ENCODE measurements at regions not wholly inside any gene's neighbourhood (a gene's known extent, or its start where the extent isn't known, plus 50 kb on each side); places are given as distances from the start of the nearest gene placed in this dataset.
"Not testable (repeated sequence)": the region's sequence is repeated elsewhere in the genome, so short reads cannot be mapped to it uniquely, and the experiment has no call there.

DNA sequence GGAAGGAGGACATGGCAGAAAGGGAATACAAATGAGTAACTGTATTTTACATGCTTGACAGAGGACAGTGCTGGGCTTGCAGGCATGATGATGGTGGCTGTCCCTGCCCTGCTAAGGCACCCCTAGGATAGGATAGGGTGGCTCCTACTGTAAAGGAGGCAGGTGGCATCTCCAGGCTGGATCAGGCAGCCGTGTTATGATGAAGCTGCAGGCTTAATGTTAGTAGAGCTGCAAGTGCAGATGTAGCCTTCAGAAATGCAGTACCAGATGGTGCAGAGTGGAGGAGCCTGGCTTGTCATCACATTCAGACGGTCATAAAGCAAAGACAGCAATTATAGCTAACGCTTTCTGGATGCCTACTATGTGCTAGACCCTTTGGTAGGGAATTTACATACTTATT is 287.9 kb upstream of the PODXL start:
- Histone ChIP-seq H3K36me3 (ENCODE audit: control insufficient read depth, insufficient read depth, low read length) (no peaks in the 10 kb centered on the region), H3K4me1 (ENCODE audit: control insufficient read depth, insufficient read depth, low read length) (peaks cover 14% of the 10 kb centered on the region), H3K9ac (ENCODE audit: low read length) (no peak overlapping the region), H3K4me3 (ENCODE audit: low read length) (no peak overlapping the region), H3K27ac (ENCODE audit: low read depth, low read length) (no peak overlapping the region), H3K27me3 (ENCODE audit: control insufficient read depth, insufficient read depth, low read length) (no peaks in the 10 kb centered on the region)

DNA sequence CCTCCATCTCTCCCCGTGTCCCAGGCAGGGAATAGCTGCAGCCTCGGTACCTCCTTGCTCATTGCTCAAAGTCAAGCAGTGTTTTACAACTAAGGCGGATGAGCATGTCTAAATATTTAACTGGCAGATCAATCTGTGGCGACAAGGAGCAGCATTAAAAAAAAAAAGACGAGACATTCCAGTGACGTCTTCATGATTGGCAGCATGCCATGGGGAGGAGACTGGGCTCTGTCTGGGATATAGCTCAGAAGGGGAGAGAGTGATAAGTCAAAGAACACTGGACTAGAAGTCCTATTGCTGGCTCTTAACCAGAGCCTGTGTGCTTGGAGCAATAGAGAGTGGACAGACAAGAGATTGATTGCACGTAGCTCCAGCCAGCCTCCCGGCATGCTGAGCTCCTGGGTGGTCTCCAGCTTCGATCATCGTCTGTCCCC is 287.5 kb upstream of the PODXL start:
- H3K4me1 ChIP-seq (ENCODE audit: control insufficient read depth, insufficient read depth, low read length): peaks cover 14% of the 10 kb centered on the region
- no peak overlapping the region for H3K9ac ChIP-seq (ENCODE audit: low read length)
- H3K27me3 ChIP-seq (ENCODE audit: control insufficient read depth, insufficient read depth, low read length): no peaks in the 10 kb centered on the region
- H3K36me3 ChIP-seq (ENCODE audit: control insufficient read depth, insufficient read depth, low read length): no peaks in the 10 kb centered on the region
- H3K4me3 ChIP-seq (ENCODE audit: low read length): no peak overlapping the region
- no peak overlapping the region for H3K27ac ChIP-seq (ENCODE audit: low read depth, low read length)

DNA sequence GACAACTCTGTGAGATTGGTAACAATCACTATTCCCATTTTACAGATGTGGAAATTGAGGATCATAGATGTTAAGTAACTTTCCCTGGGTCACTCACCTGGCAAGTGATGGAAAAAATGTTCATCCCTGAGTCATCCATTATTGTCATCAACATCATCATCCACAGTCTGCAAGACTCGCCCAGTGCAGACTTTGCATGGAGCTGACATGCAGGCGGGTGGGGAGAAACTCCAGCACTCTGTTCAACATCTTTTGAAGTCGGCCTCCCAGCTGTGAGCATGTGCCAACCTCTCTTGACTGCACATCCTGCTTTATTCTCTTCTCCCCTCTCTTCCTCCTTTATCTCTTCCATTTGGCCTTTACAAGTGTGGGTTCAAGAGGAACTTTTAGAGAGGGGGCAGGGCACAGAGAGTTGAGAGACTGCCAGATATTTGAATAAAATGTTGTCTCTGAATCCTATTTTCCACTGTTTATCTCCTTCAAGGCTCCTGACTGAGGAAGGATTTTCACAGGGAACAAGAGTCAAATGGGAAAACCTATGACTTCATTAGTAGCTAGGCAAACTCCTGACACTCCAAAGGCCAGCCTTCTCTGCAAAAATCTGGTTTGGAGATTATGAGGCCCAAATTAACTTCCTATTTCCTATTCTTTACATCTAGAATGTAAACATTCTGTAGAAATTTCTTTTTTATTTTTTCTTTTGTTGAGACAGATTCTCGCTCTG is 283.7 kb upstream of the PODXL start:
- Histone ChIP-seq H3K27me3 (ENCODE audit: control insufficient read depth, insufficient read depth, low read length) (no peaks in the 10 kb centered on the region), H3K9ac (ENCODE audit: low read length) (no peak overlapping the region), H3K36me3 (ENCODE audit: control insufficient read depth, insufficient read depth, low read length) (no peaks in the 10 kb centered on the region), H3K4me1 (ENCODE audit: control insufficient read depth, insufficient read depth, low read length) (peaks cover 14% of the 10 kb centered on the region), H3K27ac (ENCODE audit: low read depth, low read length) (no peak overlapping the region), H3K4me3 (ENCODE audit: low read length) (no peak overlapping the region)

DNA sequence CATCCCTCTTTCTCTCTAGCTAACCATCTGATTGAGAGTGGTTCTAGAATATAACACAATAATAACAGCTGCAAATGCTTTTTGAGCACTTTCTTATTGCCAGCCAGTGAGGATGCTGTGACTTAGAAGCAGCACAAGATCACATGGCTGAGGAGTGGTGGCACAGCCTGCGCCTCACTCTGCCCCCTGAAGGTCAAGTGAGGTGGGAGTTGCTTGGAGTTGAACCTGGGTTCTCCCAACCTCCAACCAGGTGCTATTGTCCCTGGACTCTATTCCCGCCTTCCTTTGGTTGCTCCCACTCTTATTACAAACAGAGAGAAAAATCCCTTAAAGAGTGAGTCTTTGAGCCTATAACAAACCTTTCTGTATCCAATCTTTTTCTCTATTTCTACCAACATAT is 280.3 kb upstream of the PODXL start:
- Histone ChIP-seq H3K27me3 (ENCODE audit: control insufficient read depth, insufficient read depth, low read length) (no peaks in the 10 kb centered on the region), H3K36me3 (ENCODE audit: control insufficient read depth, insufficient read depth, low read length) (no peaks in the 10 kb centered on the region), H3K4me1 (ENCODE audit: control insufficient read depth, insufficient read depth, low read length) (no peaks in the 10 kb centered on the region), H3K27ac (ENCODE audit: low read depth, low read length) (no peak overlapping the region), H3K4me3 (ENCODE audit: low read length) (no peak overlapping the region), H3K9ac (ENCODE audit: low read length) (no peak overlapping the region)

DNA sequence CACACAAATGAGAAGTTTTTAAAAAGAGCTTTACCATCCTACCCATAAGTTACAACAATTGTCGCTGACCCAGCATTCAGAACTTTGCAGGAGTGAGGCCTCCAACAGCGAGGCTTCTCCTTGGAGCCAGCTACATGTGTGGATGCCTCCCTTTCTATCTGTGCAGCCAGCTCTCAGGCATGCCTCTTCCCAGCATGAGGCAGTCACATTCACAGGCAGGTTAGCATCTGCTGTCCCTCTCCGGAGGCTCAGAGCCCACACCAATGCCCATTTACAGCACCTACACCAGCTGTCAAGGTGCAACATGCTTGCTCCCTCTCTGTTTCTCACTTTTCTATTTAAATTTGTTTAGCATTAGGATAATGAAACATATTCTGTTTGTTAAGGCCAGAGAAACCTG is 278.7 kb upstream of the PODXL start:
- no peaks in the 10 kb centered on the region for H3K27me3 ChIP-seq (ENCODE audit: control insufficient read depth, insufficient read depth, low read length)
- H3K4me3 ChIP-seq (ENCODE audit: low read length): no peak overlapping the region
- no peaks in the 10 kb centered on the region for H3K4me1 ChIP-seq (ENCODE audit: control insufficient read depth, insufficient read depth, low read length)
- H3K27ac ChIP-seq (ENCODE audit: low read depth, low read length): no peak overlapping the region
- no peaks in the 10 kb centered on the region for H3K36me3 ChIP-seq (ENCODE audit: control insufficient read depth, insufficient read depth, low read length)
- no peak overlapping the region for H3K9ac ChIP-seq (ENCODE audit: low read length)

DNA sequence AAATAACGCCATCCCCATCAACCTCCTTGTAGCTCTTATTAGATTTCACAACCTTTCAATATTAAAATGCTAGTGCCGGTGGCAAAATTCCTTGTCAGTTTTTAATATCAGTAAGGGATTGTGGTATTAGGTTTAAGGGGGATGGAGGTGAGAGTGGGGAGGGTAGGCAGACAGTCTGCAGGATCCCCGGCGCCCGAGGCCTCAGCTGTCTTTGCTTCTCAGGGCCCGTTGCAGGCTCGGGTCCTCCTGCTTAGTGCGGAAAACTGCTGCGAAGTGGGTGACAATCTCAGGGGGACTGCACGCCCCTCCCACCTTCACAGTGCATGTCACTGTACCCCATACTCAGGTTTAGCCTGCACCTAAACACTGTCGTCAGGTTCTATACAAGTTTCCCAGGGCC is 274.3 kb upstream of the PODXL start:
- Histone ChIP-seq H3K36me3 (ENCODE audit: control insufficient read depth, insufficient read depth, low read length) (no peaks in the 10 kb centered on the region), H3K9ac (ENCODE audit: low read length) (no peak overlapping the region), H3K4me3 (ENCODE audit: low read length) (no peak overlapping the region), H3K27me3 (ENCODE audit: control insufficient read depth, insufficient read depth, low read length) (no peaks in the 10 kb centered on the region), H3K4me1 (ENCODE audit: control insufficient read depth, insufficient read depth, low read length) (peaks cover 5% of the 10 kb centered on the region), H3K27ac (ENCODE audit: low read depth, low read length) (no peak overlapping the region)

DNA sequence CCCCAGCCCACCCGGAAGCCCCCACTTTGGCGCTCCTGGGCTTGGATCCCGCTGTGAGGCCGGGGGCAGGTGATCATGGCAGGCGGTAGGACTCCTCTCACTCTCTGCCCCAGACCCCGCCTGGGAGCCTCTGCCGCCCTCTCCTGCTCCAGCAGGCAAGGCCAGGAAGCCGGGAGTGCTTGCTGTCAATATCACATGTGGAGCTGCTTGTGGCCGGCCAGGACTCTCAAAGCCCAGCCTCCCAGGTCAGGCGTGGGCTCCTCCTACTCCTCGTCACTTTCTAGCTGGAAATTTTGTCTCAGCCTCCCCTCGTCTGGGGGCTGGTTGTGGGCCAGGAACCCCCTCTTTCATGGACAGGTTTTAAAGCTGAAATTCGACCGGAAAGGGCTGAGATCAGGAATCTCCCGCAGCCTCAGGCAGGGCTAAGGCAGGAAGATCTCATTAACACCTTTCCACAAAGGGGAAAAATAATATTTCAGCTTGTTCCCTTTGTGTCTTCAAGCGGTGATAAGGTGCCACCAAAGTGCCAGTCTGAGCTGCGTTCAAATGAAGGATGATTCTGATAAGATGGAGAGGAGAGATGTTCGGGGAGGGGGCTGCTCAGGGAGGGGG is 273.6 kb upstream of the PODXL start:
- H3K4me1 ChIP-seq (ENCODE audit: control insufficient read depth, insufficient read depth, low read length): peaks cover 5% of the 10 kb centered on the region
- no peak overlapping the region for H3K27ac ChIP-seq (ENCODE audit: low read depth, low read length)
- no peak overlapping the region for H3K9ac ChIP-seq (ENCODE audit: low read length)
- H3K36me3 ChIP-seq (ENCODE audit: control insufficient read depth, insufficient read depth, low read length): no peaks in the 10 kb centered on the region
- no peak overlapping the region for H3K4me3 ChIP-seq (ENCODE audit: low read length)
- H3K27me3 ChIP-seq (ENCODE audit: control insufficient read depth, insufficient read depth, low read length): no peaks in the 10 kb centered on the region

DNA sequence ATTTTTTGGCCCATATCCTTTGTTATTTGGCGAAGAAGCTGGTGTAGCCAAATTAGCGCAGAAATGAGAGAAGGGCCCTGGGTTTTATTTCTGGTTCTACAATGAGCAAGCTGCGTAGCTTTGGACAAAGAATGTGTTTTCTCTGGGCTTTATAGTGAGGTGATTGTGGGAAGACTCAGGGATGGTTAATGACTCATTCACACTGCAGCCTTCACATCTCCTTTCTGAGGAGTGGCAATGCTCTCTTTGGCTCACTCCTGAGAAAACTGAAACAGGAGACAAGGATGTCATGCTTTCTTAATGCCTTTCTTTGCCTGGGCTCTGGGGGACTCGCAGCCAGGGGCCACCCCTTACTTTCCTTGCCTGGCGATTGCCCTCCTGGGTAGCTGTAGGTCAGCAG is 271.0 kb upstream of the PODXL start:
- no peaks in the 10 kb centered on the region for H3K36me3 ChIP-seq (ENCODE audit: control insufficient read depth, insufficient read depth, low read length)
- H3K27me3 ChIP-seq (ENCODE audit: control insufficient read depth, insufficient read depth, low read length): no peaks in the 10 kb centered on the region
- no peak overlapping the region for H3K9ac ChIP-seq (ENCODE audit: low read length)
- no peak overlapping the region for H3K4me3 ChIP-seq (ENCODE audit: low read length)
- H3K27ac ChIP-seq (ENCODE audit: low read depth, low read length): peak overlapping the region; percentile 29
- H3K4me1 ChIP-seq (ENCODE audit: control insufficient read depth, insufficient read depth, low read length): peaks cover 5% of the 10 kb centered on the region

DNA sequence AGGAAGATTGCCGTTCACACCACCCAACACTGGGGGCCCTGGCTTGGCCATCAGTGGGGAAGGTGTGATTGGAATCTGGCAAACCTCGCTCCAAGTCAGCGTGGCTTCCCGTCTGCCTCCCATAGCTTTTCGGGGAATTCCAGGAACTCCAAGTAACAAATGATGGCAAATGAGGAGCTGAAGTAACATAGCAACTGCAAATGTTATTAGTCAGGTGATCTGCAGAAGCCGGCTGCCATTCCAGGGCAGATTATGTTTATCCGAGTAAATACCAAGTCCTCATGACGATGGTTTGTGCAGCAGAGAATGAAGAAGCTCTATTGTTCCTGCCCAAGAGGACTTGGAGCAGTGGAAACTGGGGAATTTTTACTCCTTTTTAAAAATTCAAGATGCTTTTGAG is 270.5 kb upstream of the PODXL start:
- H3K27ac ChIP-seq (ENCODE audit: low read depth, low read length): peak overlapping the region; percentile 29
- H3K27me3 ChIP-seq (ENCODE audit: control insufficient read depth, insufficient read depth, low read length): no peaks in the 10 kb centered on the region
- peaks cover 5% of the 10 kb centered on the region for H3K4me1 ChIP-seq (ENCODE audit: control insufficient read depth, insufficient read depth, low read length)

DNA sequence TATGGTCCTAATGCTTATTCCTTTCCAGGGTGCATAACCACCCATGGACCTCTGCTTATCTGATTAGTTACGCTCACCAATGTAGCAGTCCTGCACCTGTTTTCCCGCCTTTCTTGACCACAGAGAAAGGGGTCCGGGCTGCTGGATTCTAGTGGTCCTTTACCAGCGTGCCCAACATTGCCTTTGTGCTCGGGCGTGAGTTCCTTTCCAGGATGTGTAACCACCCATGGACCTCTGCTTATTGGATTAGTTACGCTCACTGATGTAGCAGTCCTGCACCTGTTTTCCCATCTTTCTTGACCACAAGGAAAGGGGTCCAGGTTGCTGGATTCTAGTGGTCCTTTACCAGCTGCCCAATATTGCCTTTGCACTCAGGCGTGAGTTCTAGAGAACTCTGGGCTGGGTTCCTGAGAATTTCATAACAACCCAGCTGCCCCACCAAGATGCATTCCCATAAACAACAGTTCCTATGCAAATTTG is 267.6 kb upstream of the PODXL start:
- not testable (repeated sequence) for H3K4me3 ChIP-seq (ENCODE audit: low read length); H3K27ac ChIP-seq (ENCODE audit: low read depth, low read length)

More for the DNA sequence above, 270.5 kb upstream of the PODXL start:
- no peaks in the 10 kb centered on the region for H3K36me3 ChIP-seq (ENCODE audit: control insufficient read depth, insufficient read depth, low read length)
- no peak overlapping the region for H3K4me3 ChIP-seq (ENCODE audit: low read length)
- H3K9ac ChIP-seq (ENCODE audit: low read length): no peak overlapping the region

DNA sequence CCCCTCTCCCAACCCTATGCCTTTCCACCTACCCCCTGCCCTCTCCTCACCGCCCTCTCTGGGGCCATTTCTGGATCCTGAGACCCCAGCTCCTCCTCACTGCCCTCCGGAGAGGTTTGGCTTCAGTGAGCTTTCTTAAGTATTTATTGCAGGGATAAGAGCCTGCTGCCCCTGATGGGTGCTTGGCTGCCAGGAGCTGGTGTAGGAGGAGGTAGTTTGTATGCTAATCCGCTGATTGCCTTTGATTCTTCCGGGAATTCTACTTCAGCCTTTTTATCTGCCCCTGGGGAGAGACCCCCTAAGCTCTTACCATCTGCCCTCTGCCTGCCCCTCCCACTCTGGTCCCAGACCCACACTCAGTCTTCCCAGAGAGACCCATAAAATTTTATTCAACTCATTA is 263.5 kb upstream of the PODXL start:
- no peaks in the 10 kb centered on the region for H3K27me3 ChIP-seq (ENCODE audit: control insufficient read depth, insufficient read depth, low read length)
- H3K27ac ChIP-seq (ENCODE audit: low read depth, low read length): no peak overlapping the region
- H3K4me3 ChIP-seq (ENCODE audit: low read length): no peak overlapping the region
- H3K4me1 ChIP-seq (ENCODE audit: control insufficient read depth, insufficient read depth, low read length): no peaks in the 10 kb centered on the region
- no peak overlapping the region for H3K9ac ChIP-seq (ENCODE audit: low read length)
- H3K36me3 ChIP-seq (ENCODE audit: control insufficient read depth, insufficient read depth, low read length): no peaks in the 10 kb centered on the region

More for the DNA sequence above, 267.6 kb upstream of the PODXL start:
- not testable (repeated sequence) for H3K9ac ChIP-seq (ENCODE audit: low read length); H3K4me1 ChIP-seq (ENCODE audit: control insufficient read depth, insufficient read depth, low read length); H3K27me3 ChIP-seq (ENCODE audit: control insufficient read depth, insufficient read depth, low read length); H3K36me3 ChIP-seq (ENCODE audit: control insufficient read depth, insufficient read depth, low read length)

DNA sequence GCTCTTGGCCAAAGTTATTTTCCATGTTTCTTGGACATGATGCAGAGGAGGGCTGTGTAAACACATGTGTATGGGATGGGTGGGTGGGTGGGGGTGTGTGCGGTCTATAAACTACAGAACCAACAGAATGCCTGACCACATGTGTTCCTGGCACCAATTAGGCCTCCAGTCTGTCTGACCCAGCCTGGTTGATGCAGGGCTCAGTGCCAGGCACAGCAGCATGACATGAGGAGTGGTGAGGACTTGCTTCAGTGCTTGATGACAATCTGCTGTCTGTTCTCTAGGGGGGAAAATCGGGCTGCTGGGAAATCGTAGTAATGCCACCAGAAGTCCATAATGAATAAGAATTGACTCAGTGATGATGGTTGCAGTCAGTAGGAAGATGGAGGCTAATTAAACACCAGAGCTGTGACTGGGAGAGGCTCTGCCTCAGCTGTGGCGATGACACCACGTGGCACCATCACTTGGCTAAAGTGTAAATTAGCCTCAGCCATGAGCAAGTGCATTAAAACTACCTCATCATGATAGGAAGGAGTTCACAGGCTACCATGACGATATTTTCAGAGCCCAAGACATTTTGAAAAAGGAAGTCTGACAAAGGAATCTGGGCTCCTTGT is 260.1 kb upstream of the PODXL start:
- H3K4me3 ChIP-seq (ENCODE audit: low read length): no peak overlapping the region

More for the DNA sequence above, 260.1 kb upstream of the PODXL start:
- H3K27me3 ChIP-seq (ENCODE audit: control insufficient read depth, insufficient read depth, low read length): no peaks in the 10 kb centered on the region
- no peak overlapping the region for H3K27ac ChIP-seq (ENCODE audit: low read depth, low read length)
- no peaks in the 10 kb centered on the region for H3K36me3 ChIP-seq (ENCODE audit: control insufficient read depth, insufficient read depth, low read length)
- no peaks in the 10 kb centered on the region for H3K4me1 ChIP-seq (ENCODE audit: control insufficient read depth, insufficient read depth, low read length)
- H3K9ac ChIP-seq (ENCODE audit: low read length): no peak overlapping the region

Data from rectal smooth muscle tissue (tissue), 1 donor.